ENCODE measurements at regions not wholly inside any gene's neighbourhood (a gene's known extent, or its start where the extent isn't known, plus 50 kb on each side); places are given as distances from the start of the nearest gene placed in this dataset.
A peak's percentile ranks its signal among the peaks of the same experiment; 100 is the strongest.

DNA sequence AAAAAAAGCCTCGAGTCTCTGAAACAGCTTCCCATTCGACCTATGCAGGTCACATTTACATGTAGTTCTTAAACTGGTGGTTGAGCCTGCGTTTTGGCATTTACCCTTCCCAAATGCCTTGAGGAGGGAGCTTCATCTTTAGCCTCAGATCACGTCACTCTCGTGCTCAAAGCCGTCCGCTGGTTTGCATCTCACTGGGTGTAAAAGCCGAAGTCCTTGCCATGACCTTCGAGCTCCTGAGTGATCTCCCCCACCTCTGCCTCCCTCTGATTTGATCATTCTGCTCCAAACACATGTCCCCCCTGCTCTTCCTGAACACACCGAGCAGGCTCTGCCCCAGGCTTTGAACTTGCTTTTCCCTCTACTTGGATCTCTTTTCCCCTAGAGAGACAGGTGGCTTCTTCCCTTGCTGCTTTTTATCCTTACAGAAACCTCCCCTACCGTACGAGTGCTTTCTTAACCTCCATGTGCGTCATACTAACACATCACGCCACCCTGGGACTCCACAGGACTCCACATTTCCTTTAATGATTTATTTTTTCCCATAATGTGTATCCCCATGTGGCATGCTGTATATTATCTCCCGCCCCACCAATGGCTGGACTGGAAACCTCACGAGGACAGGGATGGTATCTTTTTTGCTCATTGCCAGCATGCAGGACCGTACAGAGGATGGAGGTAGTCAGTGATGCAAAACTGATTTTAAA lies 610.7 kb downstream of the VRK1 start:
- Histone ChIP-seq H3K36me3 (ENCODE audit: control insufficient read depth, insufficient read depth, low read length) (no peaks in the 10 kb centered on the region), H3K4me1 (ENCODE audit: control insufficient read depth, insufficient read depth, low read length) (peaks cover under 1% of the 10 kb centered on the region), H3K4me3 (ENCODE audit: low read depth, low read length) (no peak overlapping the region), H3K27me3 (ENCODE audit: control insufficient read depth, insufficient read depth, low read length) (peaks cover 10% of the 10 kb centered on the region), H3K27ac (ENCODE audit: low read depth, low read length) (no peak overlapping the region), H3K9me3 (ENCODE audit: control insufficient read depth, insufficient read depth, low read length) (no peaks in the 10 kb centered on the region)
- peak in 1 of 6 donors; percentile 16 for DNase-seq (ENCODE audit: low read depth in 4 of 6, low spot score in 6 of 6)
- 55% methylated on average over 13 of the region's 17 CpGs for WGBS (ENCODE audit: insufficient coverage)

DNA sequence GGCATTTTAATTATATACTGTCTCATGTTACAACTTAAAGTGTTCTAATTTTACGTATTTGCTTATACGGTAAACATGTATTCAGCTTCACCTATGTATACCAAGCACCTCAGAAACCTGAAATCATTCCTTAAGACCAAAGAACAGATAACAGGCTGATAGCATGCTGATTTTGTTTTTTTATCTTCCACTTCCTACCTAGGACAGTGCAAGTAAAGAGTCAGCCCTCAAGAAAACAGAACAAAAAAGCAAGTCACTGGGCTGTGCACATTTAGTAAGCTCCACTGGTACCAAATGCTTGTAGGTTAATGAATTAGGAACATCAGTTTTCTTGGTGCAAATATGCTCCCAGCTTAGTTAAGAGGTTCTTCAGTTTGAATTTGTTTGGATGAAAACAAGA lies 611.3 kb downstream of the VRK1 start:
- Histone ChIP-seq H3K4me3 (ENCODE audit: low read depth, low read length) (no peak overlapping the region), H3K4me1 (ENCODE audit: control insufficient read depth, insufficient read depth, low read length) (peaks cover 5% of the 10 kb centered on the region), H3K36me3 (ENCODE audit: control insufficient read depth, insufficient read depth, low read length) (no peaks in the 10 kb centered on the region), H3K27me3 (ENCODE audit: control insufficient read depth, insufficient read depth, low read length) (peaks cover 17% of the 10 kb centered on the region), H3K9me3 (ENCODE audit: control insufficient read depth, insufficient read depth, low read length) (no peaks in the 10 kb centered on the region), H3K27ac (ENCODE audit: low read depth, low read length) (no peak overlapping the region)
- WGBS (ENCODE audit: insufficient coverage), result 83% methylated on average over 2 of the region's 2 CpGs
- no peak for DNase-seq (ENCODE audit: low read depth in 4 of 6, low spot score in 6 of 6)

DNA sequence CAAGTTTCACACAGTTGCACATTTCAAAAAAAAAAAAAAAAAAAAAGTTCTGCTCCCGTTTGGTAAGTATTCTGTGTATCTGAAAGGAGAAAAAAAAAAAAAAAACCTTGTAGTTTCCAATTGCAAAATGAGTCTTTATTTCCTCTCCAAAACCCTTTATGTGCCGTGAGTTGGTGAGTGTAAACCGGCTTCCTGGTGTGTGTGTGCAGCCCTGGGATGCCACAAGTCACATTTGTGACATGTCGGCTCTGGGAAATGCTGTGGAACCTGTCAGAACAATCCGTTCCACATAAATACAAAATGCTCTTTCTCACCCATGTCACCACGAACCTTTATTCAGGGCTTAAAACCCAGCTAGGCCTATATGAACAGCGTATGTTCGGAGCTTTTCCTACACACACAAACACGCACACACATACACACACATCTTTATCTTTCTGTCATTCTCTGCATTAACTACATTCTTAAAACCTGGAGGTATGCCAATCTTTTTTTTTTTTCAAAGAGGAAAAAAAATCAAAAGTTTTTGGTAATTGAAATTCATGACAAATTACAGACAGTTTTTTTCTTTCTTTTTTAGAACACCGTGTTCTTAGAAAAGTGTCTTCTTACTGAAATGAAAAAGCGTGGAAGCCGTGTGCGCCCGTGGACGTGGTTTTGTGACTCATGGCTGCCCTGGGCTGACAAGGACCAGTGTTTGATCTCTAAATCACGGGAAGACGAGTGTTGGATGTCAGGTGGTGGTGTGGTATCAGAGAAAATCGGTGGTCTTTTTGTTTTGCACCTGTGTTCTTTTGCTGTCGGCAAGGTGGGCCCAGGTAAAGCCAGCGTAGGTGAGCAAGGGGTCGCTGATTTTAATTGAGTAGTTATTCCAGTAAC lies 612.0 kb downstream of the VRK1 start:
- Histone ChIP-seq H3K36me3 (ENCODE audit: control insufficient read depth, insufficient read depth, low read length) (no peaks in the 10 kb centered on the region), H3K4me3 (ENCODE audit: low read depth, low read length) (no peak overlapping the region), H3K27ac (ENCODE audit: low read depth, low read length) (no peak overlapping the region), H3K27me3 (ENCODE audit: control insufficient read depth, insufficient read depth, low read length) (peaks cover 23% of the 10 kb centered on the region), H3K9me3 (ENCODE audit: control insufficient read depth, insufficient read depth, low read length) (no peaks in the 10 kb centered on the region), H3K4me1 (ENCODE audit: control insufficient read depth, insufficient read depth, low read length) (peaks cover 11% of the 10 kb centered on the region)
- DNase-seq (ENCODE audit: low read depth in 4 of 6, low spot score in 6 of 6), result peak in 2 of 6 donors; percentile 49 to 57
- 75% methylated on average over 13 of the region's 21 CpGs for WGBS (ENCODE audit: insufficient coverage)

GRCh38 chr14:97410667-97411620 lies 613.8 kb downstream of the VRK1 start:
- Histone ChIP-seq H3K27ac (ENCODE audit: low read depth, low read length) (no peak overlapping the region), H3K36me3 (ENCODE audit: control insufficient read depth, insufficient read depth, low read length) (no peaks in the 10 kb centered on the region), H3K4me1 (ENCODE audit: control insufficient read depth, insufficient read depth, low read length) (peaks cover 20% of the 10 kb centered on the region), H3K27me3 (ENCODE audit: control insufficient read depth, insufficient read depth, low read length) (peaks cover 26% of the 10 kb centered on the region), H3K9me3 (ENCODE audit: control insufficient read depth, insufficient read depth, low read length) (no peaks in the 10 kb centered on the region), H3K4me3 (ENCODE audit: low read depth, low read length) (no peak overlapping the region)
- 13% methylated on average over 6 of the region's 13 CpGs for WGBS (ENCODE audit: insufficient coverage)
- peak in 2 of 6 donors; percentile 73 to 88 for DNase-seq (ENCODE audit: low read depth in 4 of 6, low spot score in 6 of 6)

GRCh38 chr14:97411938-97412612 lies 614.9 kb downstream of the VRK1 start:
- Histone ChIP-seq H3K4me1 (ENCODE audit: control insufficient read depth, insufficient read depth, low read length) (peaks cover 23% of the 10 kb centered on the region), H3K27ac (ENCODE audit: low read depth, low read length) (no peak overlapping the region), H3K36me3 (ENCODE audit: control insufficient read depth, insufficient read depth, low read length) (no peaks in the 10 kb centered on the region), H3K4me3 (ENCODE audit: low read depth, low read length) (no peak overlapping the region), H3K27me3 (ENCODE audit: control insufficient read depth, insufficient read depth, low read length) (peaks cover 26% of the 10 kb centered on the region), H3K9me3 (ENCODE audit: control insufficient read depth, insufficient read depth, low read length) (no peaks in the 10 kb centered on the region)
- peak in 2 of 6 donors; percentile 32 to 87 for DNase-seq (ENCODE audit: low read depth in 4 of 6, low spot score in 6 of 6)
- WGBS (ENCODE audit: insufficient coverage), result 31% methylated on average over 6 of the region's 15 CpGs

DNA sequence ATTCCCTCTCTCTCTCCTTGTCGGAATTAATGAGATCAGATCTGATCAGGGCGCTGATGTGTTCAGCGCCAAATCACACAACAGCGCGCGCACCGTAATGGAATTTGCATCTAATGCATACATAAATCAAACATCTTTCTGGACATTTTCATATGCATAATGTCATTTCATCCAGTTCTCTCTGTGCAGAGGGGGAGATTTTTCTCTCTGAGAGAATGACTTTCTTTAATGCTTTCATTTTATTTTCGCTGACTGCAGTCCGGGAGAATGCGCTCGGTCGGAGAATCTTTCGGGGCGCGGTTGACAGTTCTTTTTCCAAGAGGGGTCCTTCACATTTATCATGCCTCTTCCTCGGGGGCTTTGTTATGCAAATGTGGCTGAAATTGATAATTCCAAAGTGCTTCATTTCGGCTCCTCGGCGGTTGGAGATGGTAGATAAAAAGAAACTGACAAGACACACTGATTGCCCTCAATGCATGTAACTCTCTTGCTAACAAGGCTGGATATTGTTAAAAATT lies 615.9 kb downstream of the VRK1 start:
- Histone ChIP-seq H3K4me3 (ENCODE audit: low read depth, low read length) (peak overlapping the region; percentile 37), H3K27ac (ENCODE audit: low read depth, low read length) (no peak overlapping the region), H3K36me3 (ENCODE audit: control insufficient read depth, insufficient read depth, low read length) (no peaks in the 10 kb centered on the region), H3K4me1 (ENCODE audit: control insufficient read depth, insufficient read depth, low read length) (peaks cover 23% of the 10 kb centered on the region), H3K9me3 (ENCODE audit: control insufficient read depth, insufficient read depth, low read length) (no peaks in the 10 kb centered on the region), H3K27me3 (ENCODE audit: control insufficient read depth, insufficient read depth, low read length) (peaks cover 26% of the 10 kb centered on the region)
- peak in 2 of 6 donors; percentile 66 to 86 for DNase-seq (ENCODE audit: low read depth in 4 of 6, low spot score in 6 of 6)
- 3% methylated on average over 11 of the region's 19 CpGs for WGBS (ENCODE audit: insufficient coverage)

GRCh38 chr14:97413966-97414717 lies 617.0 kb downstream of the VRK1 start:
- Histone ChIP-seq H3K9me3 (ENCODE audit: control insufficient read depth, insufficient read depth, low read length) (no peaks in the 10 kb centered on the region), H3K4me1 (ENCODE audit: control insufficient read depth, insufficient read depth, low read length) (peaks cover 23% of the 10 kb centered on the region), H3K27me3 (ENCODE audit: control insufficient read depth, insufficient read depth, low read length) (peaks cover 26% of the 10 kb centered on the region), H3K36me3 (ENCODE audit: control insufficient read depth, insufficient read depth, low read length) (no peaks in the 10 kb centered on the region), H3K4me3 (ENCODE audit: low read depth, low read length) (no peak overlapping the region), H3K27ac (ENCODE audit: low read depth, low read length) (no peak overlapping the region)
- WGBS (ENCODE audit: insufficient coverage), result 35% methylated on average over 9 of the region's 14 CpGs
- peak in 2 of 6 donors; percentile 56 to 65 for DNase-seq (ENCODE audit: low read depth in 4 of 6, low spot score in 6 of 6)

GRCh38 chr14:97414718-97415098 lies 617.5 kb downstream of the VRK1 start:
- Histone ChIP-seq H3K4me3 (ENCODE audit: low read depth, low read length) (no peak overlapping the region), H3K9me3 (ENCODE audit: control insufficient read depth, insufficient read depth, low read length) (no peaks in the 10 kb centered on the region), H3K27me3 (ENCODE audit: control insufficient read depth, insufficient read depth, low read length) (peaks cover 26% of the 10 kb centered on the region), H3K27ac (ENCODE audit: low read depth, low read length) (no peak overlapping the region), H3K4me1 (ENCODE audit: control insufficient read depth, insufficient read depth, low read length) (peaks cover 23% of the 10 kb centered on the region), H3K36me3 (ENCODE audit: control insufficient read depth, insufficient read depth, low read length) (no peaks in the 10 kb centered on the region)
- DNase-seq (ENCODE audit: low read depth in 4 of 6, low spot score in 6 of 6), result peak in 2 of 6 donors; percentile 16 to 33
- WGBS (ENCODE audit: insufficient coverage), result 71% methylated on average over 10 of the region's 11 CpGs

Measured in spinal cord (tissue), 9 donors.